Upper lobe of right lung (tissue), 1 donor: ENCODE measurements at regions not wholly inside any gene's neighbourhood (a gene's known extent, or its start where the extent isn't known, plus 50 kb on each side); places are given as distances from the start of the nearest gene placed in this dataset.

Experiments used
- ATAC-seq: fragments of 200-7000 bp; cut with Tn5 transposase; one replicate; pipeline ENCODE4 v1.9.1; 2020; ENCODE audit warnings: mild to moderate bottlenecking, moderate library complexity
- DNase-seq: peaks from one replicate; pipeline ENCODE4 v3.0.0-alpha.2; 2020
- H3K27ac ChIP-seq: fragments of 200-600 bp; one replicate; pipeline ENCODE4 v1.8.0; 2022
- H3K27me3 ChIP-seq: fragments of 200-600 bp; one replicate; pipeline ENCODE4 v1.8.0; 2022; ENCODE audit warnings: mild to moderate bottlenecking
- H3K36me3 ChIP-seq: fragments of 200-600 bp; one replicate; pipeline ENCODE4 v1.8.0; 2022
- H3K4me1 ChIP-seq: fragments of 200-600 bp; one replicate; pipeline ENCODE4 v1.8.0; 2022
- H3K4me3 ChIP-seq: fragments of 200-600 bp; one replicate; pipeline ENCODE4 v1.8.0; 2022; ENCODE audit warnings: mild to moderate bottlenecking
- H3K9me3 ChIP-seq: fragments of 200-600 bp; one replicate; pipeline ENCODE4 v1.8.0; 2022
- intact Hi-C: fragments of 100-400 bp; cut with DNase I; formaldehyde crosslinking; loops from one replicate; pipeline ENCODE4 v1.11.0; 2022
- TF ChIP-seq, protein P1 (sequence below): fragments of 200-600 bp; IDR thresholded peaks from one replicate; pipeline ENCODE4 v1.8.0; 2022; ENCODE audit warnings: antibody characterized with exemption
- donor health status: DM: no; HTN: yes; CAD: no; lungs with severe emphysema.

- no peaks in the 10 kb centered on the region for H3K36me3 ChIP-seq
- no peaks in the 10 kb centered on the region for H3K9me3 ChIP-seq
- no peaks in the 10 kb centered on the region for H3K27me3 ChIP-seq
- DNase-seq = no peak
- H3K4me3 ChIP-seq = no peak overlapping the region
- no peak overlapping the region for H3K27ac ChIP-seq
- intact Hi-C loops = no loop called here
- H3K4me1 ChIP-seq = no peaks in the 10 kb centered on the region
- no peak for ATAC-seq
- TF ChIP-seq, protein P1, sequence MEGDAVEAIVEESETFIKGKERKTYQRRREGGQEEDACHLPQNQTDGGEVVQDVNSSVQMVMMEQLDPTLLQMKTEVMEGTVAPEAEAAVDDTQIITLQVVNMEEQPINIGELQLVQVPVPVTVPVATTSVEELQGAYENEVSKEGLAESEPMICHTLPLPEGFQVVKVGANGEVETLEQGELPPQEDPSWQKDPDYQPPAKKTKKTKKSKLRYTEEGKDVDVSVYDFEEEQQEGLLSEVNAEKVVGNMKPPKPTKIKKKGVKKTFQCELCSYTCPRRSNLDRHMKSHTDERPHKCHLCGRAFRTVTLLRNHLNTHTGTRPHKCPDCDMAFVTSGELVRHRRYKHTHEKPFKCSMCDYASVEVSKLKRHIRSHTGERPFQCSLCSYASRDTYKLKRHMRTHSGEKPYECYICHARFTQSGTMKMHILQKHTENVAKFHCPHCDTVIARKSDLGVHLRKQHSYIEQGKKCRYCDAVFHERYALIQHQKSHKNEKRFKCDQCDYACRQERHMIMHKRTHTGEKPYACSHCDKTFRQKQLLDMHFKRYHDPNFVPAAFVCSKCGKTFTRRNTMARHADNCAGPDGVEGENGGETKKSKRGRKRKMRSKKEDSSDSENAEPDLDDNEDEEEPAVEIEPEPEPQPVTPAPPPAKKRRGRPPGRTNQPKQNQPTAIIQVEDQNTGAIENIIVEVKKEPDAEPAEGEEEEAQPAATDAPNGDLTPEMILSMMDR = no peak
Measured at GRCh38 chr2:118549503-118549902, 297.9 kb downstream of the EN1 start.

DNA sequence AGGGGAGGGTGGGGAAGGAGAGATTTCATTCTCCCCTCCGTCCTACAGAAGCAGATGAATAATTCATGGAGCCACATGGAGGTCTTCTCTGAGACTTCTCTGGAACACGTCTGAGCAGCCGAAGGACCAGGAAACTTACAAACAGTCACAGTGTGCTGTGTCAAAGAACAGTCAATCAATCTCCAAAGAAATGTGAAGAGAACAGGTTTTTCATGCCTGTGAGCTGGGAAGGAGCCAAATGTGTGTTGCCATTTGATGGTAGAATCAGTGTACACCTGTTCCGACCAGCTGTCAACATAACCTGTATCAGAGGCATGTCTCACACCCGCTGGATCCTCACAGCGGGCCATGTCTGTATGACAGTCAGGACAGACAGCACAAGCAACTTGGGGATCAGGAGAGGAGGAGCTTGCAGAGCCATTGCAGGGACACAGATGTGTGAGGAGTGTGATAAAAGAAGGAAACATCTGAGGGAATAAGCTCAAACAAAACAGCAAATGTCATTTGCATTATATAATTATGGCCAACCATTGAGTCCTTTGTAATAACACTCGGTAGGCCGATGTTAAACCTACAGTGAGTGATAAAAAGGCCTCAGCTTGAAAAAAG is 298.5 kb downstream of the EN1 start:
- no peak for DNase-seq
- no peaks in the 10 kb centered on the region for H3K4me1 ChIP-seq
- ATAC-seq = no peak
- H3K27me3 ChIP-seq = no peaks in the 10 kb centered on the region
- no peaks in the 10 kb centered on the region for H3K9me3 ChIP-seq
- intact Hi-C loops = no loop called here
- H3K36me3 ChIP-seq = no peaks in the 10 kb centered on the region
- no peak overlapping the region for H3K27ac ChIP-seq
- no peak overlapping the region for H3K4me3 ChIP-seq
- TF ChIP-seq, protein P1 = no peak

- DNase-seq (no peak), ATAC-seq (no peak)
- H3K4me3 ChIP-seq = no peak overlapping the region
- no peak overlapping the region for H3K27ac ChIP-seq
- no peaks in the 10 kb centered on the region for H3K27me3 ChIP-seq
- H3K4me1 ChIP-seq = no peaks in the 10 kb centered on the region
- TF ChIP-seq, protein P1 = peak; percentile 32
- H3K9me3 ChIP-seq = no peaks in the 10 kb centered on the region
- H3K36me3 ChIP-seq = no peaks in the 10 kb centered on the region
- intact Hi-C loops = no loop called here
Measured at GRCh38 chr2:118539290-118539689, 308.2 kb downstream of the EN1 start.

GRCh38 chr2:118536306-118536705 is 311.1 kb downstream of the EN1 start:
- intact Hi-C loops = no loop called here
- no peaks in the 10 kb centered on the region for H3K36me3 ChIP-seq
- no peaks in the 10 kb centered on the region for H3K27me3 ChIP-seq
- ATAC-seq (no peak), DNase-seq (no peak)
- no peaks in the 10 kb centered on the region for H3K4me1 ChIP-seq
- no peak overlapping the region for H3K27ac ChIP-seq
- H3K4me3 ChIP-seq = no peak overlapping the region
- TF ChIP-seq, protein P1 = no peak
- no peaks in the 10 kb centered on the region for H3K9me3 ChIP-seq

- TF ChIP-seq, protein P1 = no peak
- Histone ChIP-seq H3K27me3 (no peaks in the 10 kb centered on the region), H3K36me3 (no peaks in the 10 kb centered on the region), H3K9me3 (no peaks in the 10 kb centered on the region), H3K4me3 (no peak overlapping the region), H3K4me1 (no peaks in the 10 kb centered on the region), H3K27ac (no peak overlapping the region)
- ATAC-seq (no peak), DNase-seq (no peak)
- intact Hi-C loops = no loop called here
Measured at GRCh38 chr2:118535818-118536212, 311.6 kb downstream of the EN1 start.
